DND-41 (cell line): ENCODE measurements at regions not wholly inside any gene's neighbourhood (a gene's known extent, or its start where the extent isn't known, plus 50 kb on each side); places are given as distances from the start of the nearest gene placed in this dataset.

ENCODE experiments used
- EZH2 ChIP-seq: IDR thresholded peaks from 3 replicates; pipeline ENCODE4 v1.6.1; 2012; ENCODE audit warnings: borderline replicate concordance, low read depth, mild to moderate bottlenecking, moderate library complexity, low read length, inconsistent platforms; ENCODE audit not compliant: severe bottlenecking
- TF ChIP-seq, protein P1 (sequence below): IDR thresholded peaks from 2 replicates; pipeline ENCODE4 v1.5.1; 2012; ENCODE audit warnings: borderline replicate concordance, low read length, moderate library complexity, mild to moderate bottlenecking; ENCODE audit not compliant: poor library complexity, severe bottlenecking; ENCODE audit errors: extremely low read depth

DNA sequence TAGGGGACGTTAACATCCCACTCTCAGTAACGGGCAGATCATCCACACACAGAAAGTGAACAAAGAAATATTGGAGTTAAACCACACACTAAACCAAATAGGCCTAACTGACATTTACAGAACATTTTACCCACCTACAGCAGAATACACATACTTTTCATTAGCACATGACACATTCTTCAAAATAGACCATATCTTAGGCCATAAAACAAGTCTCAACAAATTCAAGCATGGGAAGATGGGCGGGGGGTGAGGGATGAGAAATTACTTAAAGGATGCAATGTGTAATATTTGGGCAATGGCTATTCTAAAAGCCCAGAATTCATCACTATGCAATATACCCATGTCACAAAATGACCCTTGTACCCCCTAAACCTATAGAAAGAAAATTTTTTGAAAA lies 226.2 kb downstream of the ATPSCKMT start:
- no peak for TF ChIP-seq EZH2
- TF ChIP-seq, protein P1, sequence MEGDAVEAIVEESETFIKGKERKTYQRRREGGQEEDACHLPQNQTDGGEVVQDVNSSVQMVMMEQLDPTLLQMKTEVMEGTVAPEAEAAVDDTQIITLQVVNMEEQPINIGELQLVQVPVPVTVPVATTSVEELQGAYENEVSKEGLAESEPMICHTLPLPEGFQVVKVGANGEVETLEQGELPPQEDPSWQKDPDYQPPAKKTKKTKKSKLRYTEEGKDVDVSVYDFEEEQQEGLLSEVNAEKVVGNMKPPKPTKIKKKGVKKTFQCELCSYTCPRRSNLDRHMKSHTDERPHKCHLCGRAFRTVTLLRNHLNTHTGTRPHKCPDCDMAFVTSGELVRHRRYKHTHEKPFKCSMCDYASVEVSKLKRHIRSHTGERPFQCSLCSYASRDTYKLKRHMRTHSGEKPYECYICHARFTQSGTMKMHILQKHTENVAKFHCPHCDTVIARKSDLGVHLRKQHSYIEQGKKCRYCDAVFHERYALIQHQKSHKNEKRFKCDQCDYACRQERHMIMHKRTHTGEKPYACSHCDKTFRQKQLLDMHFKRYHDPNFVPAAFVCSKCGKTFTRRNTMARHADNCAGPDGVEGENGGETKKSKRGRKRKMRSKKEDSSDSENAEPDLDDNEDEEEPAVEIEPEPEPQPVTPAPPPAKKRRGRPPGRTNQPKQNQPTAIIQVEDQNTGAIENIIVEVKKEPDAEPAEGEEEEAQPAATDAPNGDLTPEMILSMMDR = no peak
